Activated naive CD4-positive, alpha-beta T cell treated with anti-CD3 and anti-CD28 coated beads, Interleukin-2, amount 10 ng/mL, durations not matched to agents 7 days and 5 days (primary cell): ENCODE measurements at regions not wholly inside any gene's neighbourhood (a gene's known extent, or its start where the extent isn't known, plus 50 kb on each side); places are given as distances from the start of the nearest gene placed in this dataset.
"Not testable (repeated sequence)": the region's sequence is repeated elsewhere in the genome, so short reads cannot be mapped to it uniquely, and the experiment has no call there.

ENCODE experiments used
- CTCF ChIA-PET: fragments of 350-600 bp; sonication (Branson Sonifier 250); formaldehyde crosslinking; loops from one replicate; lab custom pipeline; 2021; ENCODE audit warnings: antibody characterized with exemption; lab: Charles Lee
- DNase-seq: peaks from one replicate; pipeline ENCODE4 v3.0.0-alpha.2; 2020
- H3K27ac Mint-ChIP-seq: one replicate; pipeline ENCODE4 v1.8.0; 2021; ENCODE audit warnings: mild to moderate bottlenecking, moderate library complexity, mixed read lengths
- H3K27me3 Mint-ChIP-seq: one replicate; pipeline ENCODE4 v1.8.0; 2021; ENCODE audit warnings: mild to moderate bottlenecking, mixed read lengths
- H3K36me3 Mint-ChIP-seq: one replicate; pipeline ENCODE4 v1.8.0; 2021; ENCODE audit warnings: mixed read lengths
- H3K4me1 Mint-ChIP-seq: one replicate; pipeline ENCODE4 v1.8.0; 2021; ENCODE audit warnings: mixed read lengths
- H3K4me3 Mint-ChIP-seq: one replicate; pipeline ENCODE4 v1.8.0; 2021; ENCODE audit warnings: mild to moderate bottlenecking, moderate library complexity, mixed read lengths
- H3K9me3 Mint-ChIP-seq: one replicate; pipeline ENCODE4 v1.8.0; 2021; ENCODE audit warnings: mixed read lengths

GRCh38 chr13:105902396-105902795 lies 633.1 kb downstream of the EFNB2 start:
- CTCF ChIA-PET = no interaction called here
- no peaks in the 10 kb centered on the region for H3K27me3 Mint-ChIP-seq
- no peak for DNase-seq
- H3K4me3 Mint-ChIP-seq = no peak overlapping the region
- no peaks in the 10 kb centered on the region for H3K9me3 Mint-ChIP-seq
- no peaks in the 10 kb centered on the region for H3K4me1 Mint-ChIP-seq
- no peaks in the 10 kb centered on the region for H3K36me3 Mint-ChIP-seq
- no peak overlapping the region for H3K27ac Mint-ChIP-seq

DNA sequence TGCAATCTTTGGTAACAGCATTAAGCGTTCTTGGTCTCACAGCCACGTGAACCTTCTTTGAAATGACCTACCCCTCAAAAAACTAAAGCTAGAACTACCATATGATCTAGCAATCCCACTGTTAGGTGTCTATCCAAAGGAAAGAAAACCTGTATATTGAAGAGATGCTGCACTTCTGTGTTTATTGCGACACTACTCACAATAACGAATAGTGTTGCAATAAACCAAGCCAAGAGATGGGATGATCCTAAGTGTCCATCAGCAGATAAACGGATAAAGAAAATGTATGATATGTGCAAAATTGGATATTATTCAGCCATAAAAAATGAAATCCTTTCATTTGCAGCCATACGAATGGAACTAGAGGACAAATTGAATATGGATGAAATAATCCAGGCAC lies 637.9 kb downstream of the EFNB2 start:
- Mint-ChIP-seq H3K27ac (no peak overlapping the region), H3K9me3 (no peaks in the 10 kb centered on the region), H3K4me3 (no peak overlapping the region), H3K4me1 (no peaks in the 10 kb centered on the region), H3K27me3 (no peaks in the 10 kb centered on the region), H3K36me3 (no peaks in the 10 kb centered on the region)
- no peak for DNase-seq
- CTCF ChIA-PET = no interaction called here

DNA sequence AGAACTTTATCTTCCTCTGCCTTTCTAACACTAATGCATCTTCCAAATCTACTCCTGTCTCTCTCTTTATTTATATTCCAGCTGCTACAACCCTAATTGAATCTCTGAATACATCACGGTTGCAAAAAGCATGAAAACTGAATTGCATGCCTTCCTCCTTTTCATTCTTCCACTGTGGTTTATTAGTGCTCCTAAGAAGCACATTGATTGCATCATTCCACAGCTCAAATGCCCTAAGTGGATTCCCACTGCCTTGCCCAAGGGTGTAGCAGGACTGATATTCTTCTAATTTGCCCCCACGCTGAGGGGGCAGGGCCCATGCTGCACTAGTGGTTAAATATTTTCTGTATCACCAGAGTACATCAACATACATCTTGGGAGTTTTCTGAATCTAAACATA lies 640.8 kb downstream of the EFNB2 start:
- no peak for DNase-seq
- no peaks in the 10 kb centered on the region for H3K4me1 Mint-ChIP-seq
- no peaks in the 10 kb centered on the region for H3K36me3 Mint-ChIP-seq
- CTCF ChIA-PET = no interaction called here
- H3K27me3 Mint-ChIP-seq = no peaks in the 10 kb centered on the region
- no peak overlapping the region for H3K4me3 Mint-ChIP-seq
- H3K9me3 Mint-ChIP-seq = no peaks in the 10 kb centered on the region
- H3K27ac Mint-ChIP-seq = no peak overlapping the region

GRCh38 chr13:105890509-105890908 lies 645.0 kb downstream of the EFNB2 start:
- no peak overlapping the region for H3K4me3 Mint-ChIP-seq
- CTCF ChIA-PET = no interaction called here
- no peaks in the 10 kb centered on the region for H3K9me3 Mint-ChIP-seq
- H3K36me3 Mint-ChIP-seq = no peaks in the 10 kb centered on the region
- H3K27me3 Mint-ChIP-seq = no peaks in the 10 kb centered on the region
- no peak overlapping the region for H3K27ac Mint-ChIP-seq
- DNase-seq = no peak
- no peaks in the 10 kb centered on the region for H3K4me1 Mint-ChIP-seq

DNA sequence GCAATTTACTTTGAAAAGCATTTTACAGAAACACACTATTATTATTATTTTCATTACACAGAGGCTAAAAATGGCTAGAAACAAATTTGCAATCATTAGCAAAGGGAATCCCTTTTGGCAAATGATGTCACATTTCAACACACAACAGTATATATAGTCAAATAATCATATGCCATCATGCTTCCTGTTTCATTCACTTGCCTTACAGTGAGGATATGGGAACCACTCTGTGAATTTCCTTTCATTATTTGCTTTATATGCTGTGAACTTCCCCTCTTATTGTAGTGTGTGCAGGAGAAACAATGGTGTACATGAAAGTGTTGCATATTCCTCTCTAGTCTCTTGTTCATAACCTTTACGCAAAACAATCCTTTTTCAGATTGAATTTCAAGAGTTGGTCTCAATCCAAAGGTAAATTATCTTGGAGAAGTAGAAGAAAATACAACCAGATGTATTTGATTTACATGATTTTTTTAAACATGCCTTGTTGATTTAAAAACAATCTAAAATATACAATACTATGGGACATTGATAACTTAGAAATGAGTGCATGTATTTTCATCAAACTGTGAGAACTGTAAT lies 657.3 kb downstream of the EFNB2 start:
- Mint-ChIP-seq H3K36me3 (no peaks in the 10 kb centered on the region), H3K27me3 (no peaks in the 10 kb centered on the region), H3K4me1 (no peaks in the 10 kb centered on the region), H3K9me3 (no peaks in the 10 kb centered on the region), H3K4me3 (no peak overlapping the region), H3K27ac (no peak overlapping the region)
- CTCF ChIA-PET = no interaction called here
- no peak for DNase-seq

DNA sequence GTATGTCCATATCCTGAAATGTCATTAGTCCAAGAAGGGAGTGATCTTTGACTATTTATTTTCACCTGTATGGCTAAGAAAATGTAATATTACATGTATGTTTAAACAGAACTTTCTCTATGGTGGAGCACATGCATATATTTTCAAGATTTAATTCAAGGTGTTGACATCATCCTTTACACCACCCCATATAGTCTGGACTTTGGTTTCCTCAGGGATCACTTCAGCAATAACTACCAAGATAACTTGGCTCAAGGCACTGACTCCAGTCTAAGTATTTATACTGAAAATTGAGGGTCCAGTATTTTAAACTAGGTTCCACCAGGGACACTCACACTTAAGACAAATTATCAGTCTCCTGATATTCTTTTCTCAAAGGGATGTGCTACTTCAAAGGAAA lies 660.6 kb downstream of the EFNB2 start:
- Mint-ChIP-seq H3K4me1 (no peaks in the 10 kb centered on the region), H3K36me3 (no peaks in the 10 kb centered on the region), H3K9me3 (no peaks in the 10 kb centered on the region), H3K4me3 (no peak overlapping the region), H3K27me3 (no peaks in the 10 kb centered on the region), H3K27ac (no peak overlapping the region)
- DNase-seq = no peak
- CTCF ChIA-PET = no interaction called here

- Mint-ChIP-seq H3K4me1 (no peaks in the 10 kb centered on the region), H3K4me3 (no peak overlapping the region), H3K27ac (no peak overlapping the region), H3K27me3 (no peaks in the 10 kb centered on the region), H3K9me3 (no peaks in the 10 kb centered on the region), H3K36me3 (no peaks in the 10 kb centered on the region)
- no peak for DNase-seq
- CTCF ChIA-PET = no interaction called here
These were observed 663.7 kb downstream of the EFNB2 start for GRCh38 chr13:105871768-105872167.

DNA sequence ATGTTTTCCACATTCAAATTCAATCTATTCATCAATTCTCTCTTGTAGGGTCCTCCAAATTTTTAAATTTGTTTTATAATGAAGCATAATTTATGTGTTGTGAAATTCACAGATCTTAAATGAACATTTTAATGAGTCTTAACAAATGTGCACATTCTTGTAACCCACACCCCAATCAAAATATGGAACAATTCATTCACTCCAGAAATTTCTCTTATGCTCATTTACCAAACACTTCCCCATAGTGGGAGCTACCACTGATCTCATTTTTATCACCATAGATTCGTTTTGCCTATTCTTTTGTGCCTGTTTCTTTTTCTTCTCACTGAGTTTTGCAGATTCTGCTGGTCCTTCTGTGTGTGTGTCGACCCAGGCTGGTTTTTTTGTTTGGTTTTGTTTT lies 664.1 kb downstream of the EFNB2 start:
- no peaks in the 10 kb centered on the region for H3K36me3 Mint-ChIP-seq
- peaks cover 1% of the 10 kb centered on the region for H3K27me3 Mint-ChIP-seq
- H3K27ac Mint-ChIP-seq = no peak overlapping the region
- DNase-seq = no peak
- CTCF ChIA-PET = no interaction called here
- no peaks in the 10 kb centered on the region for H3K4me1 Mint-ChIP-seq
- no peaks in the 10 kb centered on the region for H3K9me3 Mint-ChIP-seq
- H3K4me3 Mint-ChIP-seq = no peak overlapping the region

DNA sequence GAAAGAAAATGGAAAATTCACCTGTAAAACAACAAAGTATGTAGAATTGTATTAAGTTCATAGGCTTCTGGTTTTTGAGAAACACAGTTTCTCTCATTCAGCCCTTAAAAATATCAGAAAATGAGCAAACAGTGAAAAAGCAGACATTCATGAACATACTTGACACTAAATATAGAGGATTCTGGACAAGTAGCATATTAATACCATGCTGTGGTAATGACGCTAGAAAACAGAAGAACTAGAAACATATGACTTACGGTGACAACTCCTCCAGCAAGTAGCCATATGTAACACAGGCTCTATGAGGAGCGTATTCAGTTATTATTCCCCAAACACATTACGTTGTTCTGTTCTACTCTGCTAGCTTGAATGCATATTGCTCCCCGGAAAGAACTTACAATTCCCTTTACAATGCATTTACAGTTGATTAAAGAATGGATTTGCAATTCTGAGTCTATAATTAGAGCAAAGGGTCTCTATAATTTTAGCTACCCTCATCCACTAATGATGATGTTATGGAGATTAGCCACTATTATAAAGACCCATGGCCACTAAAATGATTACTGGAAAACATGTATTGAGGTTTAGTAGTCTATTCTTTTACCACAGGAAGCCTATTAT lies 672.1 kb downstream of the EFNB2 start:
- CTCF ChIA-PET = no interaction called here
- no peaks in the 10 kb centered on the region for H3K9me3 Mint-ChIP-seq
- H3K27ac Mint-ChIP-seq = no peak overlapping the region
- no peak for DNase-seq
- peaks cover 4% of the 10 kb centered on the region for H3K27me3 Mint-ChIP-seq
- H3K36me3 Mint-ChIP-seq = no peaks in the 10 kb centered on the region
- H3K4me3 Mint-ChIP-seq = no peak overlapping the region
- no peaks in the 10 kb centered on the region for H3K4me1 Mint-ChIP-seq

- Mint-ChIP-seq H3K27ac (no peak overlapping the region), H3K9me3 (no peaks in the 10 kb centered on the region), H3K36me3 (no peaks in the 10 kb centered on the region), H3K4me3 (no peak overlapping the region), H3K27me3 (no peaks in the 10 kb centered on the region), H3K4me1 (no peaks in the 10 kb centered on the region)
- CTCF ChIA-PET = no interaction called here
- no peak for DNase-seq
These were observed 687.0 kb downstream of the EFNB2 start for GRCh38 chr13:105848494-105848893.

GRCh38 chr13:105847527-105848291 lies 687.8 kb downstream of the EFNB2 start:
- no peaks in the 10 kb centered on the region for H3K9me3 Mint-ChIP-seq
- H3K4me3 Mint-ChIP-seq = no peak overlapping the region
- no peaks in the 10 kb centered on the region for H3K4me1 Mint-ChIP-seq
- DNase-seq = no peak
- no peaks in the 10 kb centered on the region for H3K36me3 Mint-ChIP-seq
- CTCF ChIA-PET = no interaction called here
- no peaks in the 10 kb centered on the region for H3K27me3 Mint-ChIP-seq
- no peak overlapping the region for H3K27ac Mint-ChIP-seq

GRCh38 chr13:105846923-105847322 lies 688.5 kb downstream of the EFNB2 start:
- Mint-ChIP-seq H3K4me3 (no peak overlapping the region), H3K27me3 (no peaks in the 10 kb centered on the region), H3K9me3 (no peaks in the 10 kb centered on the region), H3K4me1 (no peaks in the 10 kb centered on the region), H3K27ac (no peak overlapping the region), H3K36me3 (no peaks in the 10 kb centered on the region)
- CTCF ChIA-PET = no interaction called here
- DNase-seq = no peak

DNA sequence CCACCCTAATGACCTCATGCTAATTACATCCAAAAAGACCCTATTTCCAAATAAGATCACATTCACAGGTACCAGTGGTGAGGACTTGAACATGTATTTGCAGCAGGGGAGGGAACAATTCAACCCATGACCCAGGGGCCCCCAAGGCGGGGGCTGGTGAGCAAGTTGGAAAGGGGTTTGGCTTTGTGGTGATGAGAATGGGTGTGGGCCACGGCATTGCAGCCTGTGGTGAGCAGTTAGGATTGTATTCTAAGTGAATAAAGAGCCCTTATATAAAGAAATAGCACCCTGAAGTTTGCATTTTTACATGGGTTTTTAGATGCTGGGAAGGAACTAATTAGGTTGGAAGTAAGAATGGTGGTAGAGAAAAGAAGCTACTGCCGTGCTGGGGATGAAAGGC lies 694.2 kb downstream of the EFNB2 start:
- Mint-ChIP-seq H3K27me3 (no peaks in the 10 kb centered on the region), H3K27ac (no peak overlapping the region), H3K36me3 (no peaks in the 10 kb centered on the region), H3K4me1 (no peaks in the 10 kb centered on the region), H3K9me3 (peaks cover 2% of the 10 kb centered on the region), H3K4me3 (no peak overlapping the region)
- CTCF ChIA-PET = no interaction called here
- DNase-seq = no peak

GRCh38 chr13:105838231-105838630 lies 697.2 kb downstream of the EFNB2 start:
- Mint-ChIP-seq H3K27ac (no peak overlapping the region), H3K4me1 (no peaks in the 10 kb centered on the region), H3K36me3 (no peaks in the 10 kb centered on the region), H3K27me3 (no peaks in the 10 kb centered on the region), H3K4me3 (no peak overlapping the region), H3K9me3 (peaks cover 2% of the 10 kb centered on the region)
- CTCF ChIA-PET = no interaction called here
- DNase-seq = no peak

- H3K4me1 Mint-ChIP-seq, H3K36me3 Mint-ChIP-seq, CTCF ChIA-PET, H3K4me3 Mint-ChIP-seq, H3K27ac Mint-ChIP-seq, H3K27me3 Mint-ChIP-seq, DNase-seq, H3K9me3 Mint-ChIP-seq: not testable (repeated sequence)
These were observed 698.2 kb downstream of the EFNB2 start for GRCh38 chr13:105837295-105837694.
